HCT116 (cell line): ENCODE measurements at regions not wholly inside any gene's neighbourhood (a gene's known extent, or its start where the extent isn't known, plus 50 kb on each side); places are given as distances from the start of the nearest gene placed in this dataset.

ENCODE experiments used
- ATAC-seq: fragments of 200-7000 bp; cut with Tn5 transposase; 2 replicates; pipeline ENCODE4 v1.9.1; 2020; ENCODE audit warnings: mild to moderate bottlenecking, moderate library complexity
- BruUV-seq: library from RNA; stranded (reverse); fragments of 400-500 nt; replicated peaks from 2 replicates; lab custom pipeline; 2021; lab: Mats Ljungman, UMichigan
- CTCF ChIA-PET: fragments of 300-600 bp; sonication (Branson Sonifier 250); formaldehyde crosslinking; loops from one replicate; lab custom pipeline; 2021; ENCODE audit warnings: antibody characterized with exemption; lab: Charles Lee
- POLR2A ChIA-PET: fragments of 300-600, 350-600 bp; sonication (Branson Sonifier 250); formaldehyde crosslinking; loops from one replicate; lab custom pipeline; 2021; ENCODE audit warnings: antibody characterized with exemption; lab: Charles Lee
- RAD21 ChIA-PET, 2 experiments: fragments of 300-600 bp; sonication (Branson Sonifier 250); formaldehyde crosslinking; loops; one replicate each; lab custom pipeline; 2023; ENCODE audit warnings: low total read pairs in 2 of 2; ENCODE audit not compliant: uncharacterized antibody in 2 of 2, unreplicated experiment in 2 of 2, low non-redundant PET in 1 of 2; lab: Charles Lee
- DNase-seq: peaks from one replicate; pipeline ENCODE4 v3.0.0-alpha.2; 2010; ENCODE audit warnings: low read depth, low spot score
- H2AFZ ChIP-seq: fragments of 200-600 bp; shearing (Covaris generic), sonication (generic); 2 replicates; pipeline ENCODE4 v1.6.1; 2017; ENCODE audit warnings: low read depth, mixed run types, mixed read lengths, antibody characterized with exemption, low read length; ENCODE audit not compliant: poor library complexity, severe bottlenecking
- H3K27ac ChIP-seq: 2 replicates; pipeline ENCODE4 v1.5.1; 2012; ENCODE audit warnings: low read depth, low read length
- H3K27me3 ChIP-seq: fragments of 200-600 bp; sonication (generic); 2 replicates; pipeline ENCODE4 v1.6.1; 2016; ENCODE audit warnings: mixed run types, low read length, mixed read lengths; ENCODE audit not compliant: insufficient read depth
- H3K36me3 ChIP-seq, 2 experiments: fragments of 200-500 bp in 1 of 2; fragments of 200-600 bp in 1 of 2; sonication (Bioruptor generic) in 1 of 2; sonication (generic) in 1 of 2; 2 replicates each; pipeline versions ENCODE4 v1.5.1 to v1.6.1; 2014 to 2016; ENCODE audit warnings: low read length in 2 of 2, inconsistent platforms in 1 of 2, mixed read lengths in 1 of 2, mixed run types in 1 of 2; ENCODE audit not compliant: insufficient read depth in 2 of 2, control insufficient read depth in 1 of 2
- H3K4me1 ChIP-seq, 2 experiments: fragments of 200-600 bp in 1 of 2; sonication (generic) in 1 of 2; 2 replicates each; pipeline versions ENCODE4 v1.5.1 to v1.6.1; 2012 to 2017; ENCODE audit warnings: low read length in 2 of 2, inconsistent platforms in 1 of 2, mild to moderate bottlenecking in 1 of 2, mixed read lengths in 1 of 2, mixed run types in 1 of 2, moderate library complexity in 1 of 2; ENCODE audit not compliant: insufficient read depth in 2 of 2, control insufficient read depth in 1 of 2
- H3K4me2 ChIP-seq: fragments of 200-600 bp; sonication (generic); 2 replicates; pipeline ENCODE4 v1.6.1; 2017; ENCODE audit warnings: mixed run types, low read length, mixed read lengths
- H3K4me3 ChIP-seq, 2 experiments: fragments of 200-600 bp in 1 of 2; sonication (generic) in 1 of 2; replicated peaks in 1 of 2; 2 replicates each; pipeline ENCODE4 v1.5.1; 2011 to 2016; ENCODE audit warnings: low read length in 2 of 2, control low read depth in 1 of 2, low read depth in 1 of 2, mild to moderate bottlenecking in 1 of 2, mixed read lengths in 1 of 2, mixed run types in 1 of 2
- H3K79me2 ChIP-seq: fragments of 200-600 bp; sonication (generic); 2 replicates; pipeline ENCODE4 v1.6.1; 2017; ENCODE audit warnings: mild to moderate bottlenecking, mixed run types, low read length, moderate library complexity, mixed read lengths; ENCODE audit not compliant: insufficient read depth
- H3K9ac ChIP-seq: fragments of 200-600 bp; sonication (generic); 2 replicates; pipeline ENCODE4 v1.6.1; 2016; ENCODE audit warnings: low read length, mixed read lengths
- H3K9me2 ChIP-seq: fragments of 200-600 bp; sonication (generic), shearing (Covaris generic); 2 replicates; pipeline ENCODE4 v1.6.1; 2017; ENCODE audit warnings: mixed run types, mild to moderate bottlenecking, moderate library complexity; ENCODE audit not compliant: insufficient read depth
- H3K9me3 ChIP-seq, 2 experiments: fragments of 200-500 bp in 1 of 2; fragments of 200-600 bp in 1 of 2; sonication (Bioruptor generic) in 1 of 2; sonication (generic) in 1 of 2; 2 replicates each; pipeline ENCODE4 v1.6.1; 2014 to 2017; ENCODE audit warnings: low read length in 2 of 2, mixed read lengths in 2 of 2, inconsistent platforms in 1 of 2, low read depth in 1 of 2, mild to moderate bottlenecking in 1 of 2, mixed run types in 1 of 2, moderate library complexity in 1 of 2; ENCODE audit not compliant: control insufficient read depth in 1 of 2, insufficient read depth in 1 of 2
- H4K20me1 ChIP-seq: fragments of 200-600 bp; sonication (generic), shearing (Covaris generic); 2 replicates; pipeline ENCODE4 v1.6.1; 2017; ENCODE audit warnings: mixed run types, mild to moderate bottlenecking, moderate library complexity; ENCODE audit not compliant: insufficient read depth
- CBX3 ChIP-seq: IDR thresholded peaks from 2 replicates; pipeline ENCODE4 v1.6.1; 2012; ENCODE audit warnings: low read depth
- EZH2 ChIP-seq: fragments of 200-600 bp; sonication (generic); IDR thresholded peaks from 2 replicates; pipeline ENCODE4 v1.6.1; 2017; ENCODE audit warnings: antibody characterized with exemption, mixed run types
- RAD21 ChIP-seq: IDR thresholded peaks from 2 replicates; pipeline ENCODE4 v1.6.1; 2012; ENCODE audit warnings: low read depth, mild to moderate bottlenecking
- SIN3A ChIP-seq: IDR thresholded peaks from 2 replicates; pipeline ENCODE4 v1.6.1; 2012; ENCODE audit warnings: low read depth
- SRF ChIP-seq: IDR thresholded peaks from 2 replicates; pipeline ENCODE4 v1.6.1; 2012; ENCODE audit warnings: low read depth
- ZFX ChIP-seq: fragments of 450-650 bp; IDR thresholded peaks from 2 replicates; pipeline ENCODE4 v1.6.1; 2017
- intact Hi-C: fragments of 100-400 bp; cut with micrococcal nuclease; formaldehyde crosslinking; loops from 2 replicates; pipeline ENCODE4 v1.10.0; 2022
- TF ChIP-seq, protein P1 (sequence below), 3 experiments: fragments of 200-600 bp in 1 of 3; sonication (generic) in 1 of 3; IDR thresholded peaks in 2 of 3; conservative IDR thresholded peaks in 1 of 3; 2 replicates each; pipeline ENCODE4 v1.5.1; 2012 to 2017; ENCODE audit warnings: low read depth in 2 of 3, low read length in 2 of 3, antibody characterized with exemption in 1 of 3, borderline replicate concordance in 1 of 3, control low read depth in 1 of 3, mild to moderate bottlenecking in 1 of 3, mixed read lengths in 1 of 3, mixed run types in 1 of 3, moderate library complexity in 1 of 3; ENCODE audit not compliant: insufficient read depth in 1 of 3

DNA sequence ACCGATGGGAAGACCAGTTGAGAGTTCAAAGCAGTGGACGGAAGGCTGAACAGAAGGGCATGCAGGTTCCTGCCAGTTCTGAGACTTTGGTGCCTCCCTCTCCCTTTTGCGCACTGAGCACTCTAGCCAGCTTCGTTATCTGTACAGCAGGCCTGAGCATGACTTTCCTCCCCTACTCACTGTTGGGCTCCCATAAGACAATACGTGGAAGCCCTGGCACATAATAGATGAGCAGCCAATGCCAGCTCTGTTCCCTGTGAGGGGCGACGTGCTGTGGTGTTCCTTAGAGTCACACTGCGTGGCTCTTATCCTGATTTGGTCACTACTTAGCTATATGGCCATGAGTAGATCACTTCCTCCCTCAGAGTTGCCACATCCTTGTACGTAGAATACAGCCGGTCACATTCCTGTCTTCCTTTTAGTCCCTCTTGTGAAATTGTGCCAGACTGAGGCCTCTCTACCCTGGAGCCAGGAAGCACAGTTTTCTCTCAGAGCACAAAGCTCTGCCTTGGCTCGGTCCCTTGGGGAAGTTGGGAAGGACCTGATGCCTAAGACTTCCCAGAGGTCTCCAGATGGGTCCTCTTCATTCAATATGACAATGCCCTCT is 160.4 kb upstream of the MAMLD1 start:
- H2AFZ ChIP-seq: no peak overlapping the region
- H3K4me3 ChIP-seq: no peak overlapping the region
- no peak overlapping the region for H3K4me2 ChIP-seq
- H3K36me3 ChIP-seq: no peaks in the 10 kb centered on the region
- no TSS peak for BruUV-seq
- no peaks in the 10 kb centered on the region for H4K20me1 ChIP-seq
- ChIA-PET POLR2A (no interaction called here), RAD21 (no interaction called here), CTCF (no interaction called here)
- no peaks in the 10 kb centered on the region for H3K79me2 ChIP-seq
- H3K4me1 ChIP-seq: peaks cover 7 to 17% of the 10 kb centered on the region in 2 experiments
- intact Hi-C loops: loop anchor here (10.0 kb wide), 2 partner anchors 238 to 292 kb away; no protein-coding TSS in a partner anchor
- TF ChIP-seq RAD21 (0 out of 2 replicates have a peak, but pooled peaks have one; percentile 15), SRF (no peak)
- TF ChIP-seq, protein P1, sequence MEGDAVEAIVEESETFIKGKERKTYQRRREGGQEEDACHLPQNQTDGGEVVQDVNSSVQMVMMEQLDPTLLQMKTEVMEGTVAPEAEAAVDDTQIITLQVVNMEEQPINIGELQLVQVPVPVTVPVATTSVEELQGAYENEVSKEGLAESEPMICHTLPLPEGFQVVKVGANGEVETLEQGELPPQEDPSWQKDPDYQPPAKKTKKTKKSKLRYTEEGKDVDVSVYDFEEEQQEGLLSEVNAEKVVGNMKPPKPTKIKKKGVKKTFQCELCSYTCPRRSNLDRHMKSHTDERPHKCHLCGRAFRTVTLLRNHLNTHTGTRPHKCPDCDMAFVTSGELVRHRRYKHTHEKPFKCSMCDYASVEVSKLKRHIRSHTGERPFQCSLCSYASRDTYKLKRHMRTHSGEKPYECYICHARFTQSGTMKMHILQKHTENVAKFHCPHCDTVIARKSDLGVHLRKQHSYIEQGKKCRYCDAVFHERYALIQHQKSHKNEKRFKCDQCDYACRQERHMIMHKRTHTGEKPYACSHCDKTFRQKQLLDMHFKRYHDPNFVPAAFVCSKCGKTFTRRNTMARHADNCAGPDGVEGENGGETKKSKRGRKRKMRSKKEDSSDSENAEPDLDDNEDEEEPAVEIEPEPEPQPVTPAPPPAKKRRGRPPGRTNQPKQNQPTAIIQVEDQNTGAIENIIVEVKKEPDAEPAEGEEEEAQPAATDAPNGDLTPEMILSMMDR (IDR thresholded peaks at IDR 0.05 in 2 of 3, conservative IDR thresholded peaks at IDR 0.05 in 1 of 3; ENCODE audit: borderline replicate concordance in 1 of 3, insufficient read depth in 1 of 3, low read depth in 2 of 3, low read length in 2 of 3): 0 out of 6 replicates have a peak, but pooled peaks of 1 of the 3 experiments have one; percentile 4
- H3K9me3 ChIP-seq: no peaks in the 10 kb centered on the region
- H3K9me2 ChIP-seq: no peaks in the 10 kb centered on the region
- H3K27me3 ChIP-seq: no peaks in the 10 kb centered on the region
- DNase-seq: no peak
- no peak for ATAC-seq
- H3K27ac ChIP-seq: no peak overlapping the region
- H3K9ac ChIP-seq: no peak overlapping the region

DNA sequence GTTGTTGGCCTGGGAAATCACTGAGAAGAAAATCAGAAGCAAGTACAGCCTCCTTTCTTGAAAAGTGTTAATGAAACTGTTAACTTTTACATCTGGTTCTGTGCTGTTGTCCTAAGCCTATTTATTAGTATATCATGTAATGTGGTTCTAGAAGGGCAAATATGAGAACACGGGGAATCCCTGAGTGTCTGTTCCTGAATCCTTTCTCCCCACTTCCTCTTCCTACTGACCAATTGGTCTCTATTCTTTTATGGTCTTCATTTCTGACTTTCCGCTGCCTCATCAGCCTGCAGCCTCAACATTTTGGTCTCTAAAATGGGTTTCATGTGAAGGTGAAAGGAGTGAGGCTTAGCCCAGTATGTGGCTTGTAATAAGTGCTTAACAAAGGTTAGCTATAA is 159.9 kb upstream of the MAMLD1 start:
- ATAC-seq (no peak), DNase-seq (no peak)
- Histone ChIP-seq H3K4me2 (no peak overlapping the region), H3K4me1 (peaks cover 7 to 17% of the 10 kb centered on the region in 2 experiments), H3K79me2 (no peaks in the 10 kb centered on the region), H3K9me3 (no peaks in the 10 kb centered on the region), H2AFZ (no peak overlapping the region), H3K9ac (no peak overlapping the region), H3K27me3 (no peaks in the 10 kb centered on the region), H4K20me1 (no peaks in the 10 kb centered on the region), H3K36me3 (no peaks in the 10 kb centered on the region), H3K9me2 (no peaks in the 10 kb centered on the region), H3K27ac (no peak overlapping the region), H3K4me3 (no peak overlapping the region)
- RAD21 ChIA-PET: no interaction called here
- POLR2A ChIA-PET: no interaction called here
- intact Hi-C loops: loop anchor here (10.0 kb wide), 2 partner anchors 238 to 292 kb away; no protein-coding TSS in a partner anchor
- no peak for TF ChIP-seq EZH2
- TF ChIP-seq SIN3A: no peak
- no peak for TF ChIP-seq CBX3
- TF ChIP-seq ZFX: no peak
- no TSS peak for BruUV-seq
- CTCF ChIA-PET: no interaction called here
